D341Med (cell line): ENCODE measurements at regions not wholly inside any gene's neighbourhood (a gene's known extent, or its start where the extent isn't known, plus 50 kb on each side); places are given as distances from the start of the nearest gene placed in this dataset.

Source experiments
- DNase-seq: peaks from one replicate; pipeline ENCODE4 v3.0.0; 2012; ENCODE audit warnings: low spot score

- DNase-seq = no peak
Measured at GRCh38 chr1:185645686-185646085, 88.5 kb upstream of the HMCN1 start.

- no peak for DNase-seq
Measured at GRCh38 chr1:185645162-185645640, 89.0 kb upstream of the HMCN1 start.

DNA sequence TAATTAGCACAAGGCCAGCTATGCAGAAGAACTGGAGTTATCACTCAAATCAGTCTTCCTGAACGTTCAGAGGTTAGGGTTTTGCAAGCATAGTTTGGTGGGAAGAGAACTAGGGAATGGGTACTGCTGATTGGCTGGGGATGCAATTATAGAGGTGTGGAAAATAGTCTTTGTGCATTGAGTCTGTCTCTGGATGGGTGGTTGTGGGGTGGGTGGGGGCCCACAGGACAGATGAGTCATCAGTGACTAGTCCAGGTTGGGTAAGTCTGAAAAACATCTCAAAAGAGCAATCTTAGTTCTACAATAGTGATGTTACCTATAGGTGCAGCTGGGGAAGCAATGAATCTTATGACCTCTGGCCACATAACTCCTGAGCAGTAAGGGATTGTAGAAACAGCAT lies 89.7 kb upstream of the HMCN1 start:
- no peak for DNase-seq

DNA sequence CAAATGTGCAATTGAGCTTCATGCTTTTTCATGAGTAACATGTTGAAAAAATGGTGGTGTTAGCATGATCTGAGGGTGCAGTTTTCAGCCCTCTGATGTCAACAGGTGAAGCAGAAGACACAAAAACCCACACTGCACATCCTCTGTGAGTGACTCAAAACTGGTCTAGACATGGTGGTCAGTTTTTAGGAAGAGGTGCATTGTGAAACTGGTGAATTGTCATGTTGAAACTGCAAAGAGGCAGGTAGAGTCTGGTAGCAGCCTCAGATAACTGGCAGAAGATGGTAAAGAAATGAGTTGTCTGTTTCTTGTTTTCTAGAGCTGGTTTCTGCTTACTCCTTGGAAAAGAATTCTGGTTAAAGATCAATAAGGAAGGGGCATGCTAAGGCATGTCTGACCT lies 97.3 kb upstream of the HMCN1 start:
- DNase-seq = no peak

DNA sequence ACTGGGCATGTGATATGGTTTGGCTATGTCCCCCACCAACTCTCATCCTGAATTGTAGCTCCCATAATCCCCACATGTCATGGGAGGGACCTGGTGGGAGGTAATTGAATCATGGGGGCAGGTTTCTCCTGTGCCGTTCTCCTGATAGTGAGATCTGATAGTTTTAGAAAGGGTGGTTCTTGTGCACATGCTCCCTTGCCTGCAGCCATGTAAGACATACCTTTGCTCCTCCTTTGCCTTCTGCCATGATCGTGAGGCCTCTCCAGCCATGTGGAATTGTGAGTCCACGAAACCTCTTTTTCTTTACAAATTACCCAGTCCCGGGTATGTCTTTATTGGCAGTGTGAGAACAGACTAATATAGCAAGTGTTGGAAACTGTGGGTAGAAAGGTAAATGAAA lies 99.5 kb upstream of the HMCN1 start:
- DNase-seq = no peak

- no peak for DNase-seq
Measured at GRCh38 chr1:185632659-185633423, 101.3 kb upstream of the HMCN1 start.

DNA sequence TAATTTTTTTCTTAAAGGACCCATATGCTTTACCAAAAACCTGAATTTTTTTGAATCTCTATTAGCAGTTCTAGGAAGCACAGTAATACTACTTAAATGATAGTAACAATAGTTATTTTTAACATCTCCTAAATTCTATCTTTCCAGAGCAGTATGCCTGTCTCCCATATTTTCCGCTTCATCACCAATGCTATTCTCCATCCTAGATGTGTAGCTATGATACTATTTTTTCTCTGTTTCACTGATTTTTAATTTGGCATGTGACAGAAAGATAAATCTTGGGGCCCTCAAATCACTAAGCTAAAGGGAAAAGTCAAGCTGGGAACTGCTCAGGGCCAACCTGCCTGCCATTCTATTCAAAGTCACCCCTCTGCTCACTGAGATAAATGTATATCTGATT lies 102.3 kb upstream of the HMCN1 start:
- no peak for DNase-seq

- no peak for DNase-seq
Measured at GRCh38 chr1:185627761-185628501, 106.3 kb upstream of the HMCN1 start.

GRCh38 chr1:185627171-185627570 lies 107.0 kb upstream of the HMCN1 start:
- no peak for DNase-seq

GRCh38 chr1:185626344-185626743 lies 107.8 kb upstream of the HMCN1 start:
- DNase-seq = no peak

- no peak for DNase-seq
Measured at GRCh38 chr1:185610954-185611353, 123.2 kb upstream of the HMCN1 start.

GRCh38 chr1:185608177-185608576 lies 126.0 kb upstream of the HMCN1 start:
- no peak for DNase-seq

- no peak for DNase-seq
Measured at GRCh38 chr1:185603158-185603557, 131.0 kb upstream of the HMCN1 start.

- no peak for DNase-seq
Measured at GRCh38 chr1:185601189-185601588, 133.0 kb upstream of the HMCN1 start.

GRCh38 chr1:185600641-185601040 lies 133.6 kb upstream of the HMCN1 start:
- DNase-seq = no peak

- DNase-seq = no peak
Measured at GRCh38 chr1:185598332-185598731, 135.9 kb upstream of the HMCN1 start.

- DNase-seq = peak; percentile 73
Measured at GRCh38 chr1:185595835-185596667, 138.1 kb upstream of the HMCN1 start.

DNA sequence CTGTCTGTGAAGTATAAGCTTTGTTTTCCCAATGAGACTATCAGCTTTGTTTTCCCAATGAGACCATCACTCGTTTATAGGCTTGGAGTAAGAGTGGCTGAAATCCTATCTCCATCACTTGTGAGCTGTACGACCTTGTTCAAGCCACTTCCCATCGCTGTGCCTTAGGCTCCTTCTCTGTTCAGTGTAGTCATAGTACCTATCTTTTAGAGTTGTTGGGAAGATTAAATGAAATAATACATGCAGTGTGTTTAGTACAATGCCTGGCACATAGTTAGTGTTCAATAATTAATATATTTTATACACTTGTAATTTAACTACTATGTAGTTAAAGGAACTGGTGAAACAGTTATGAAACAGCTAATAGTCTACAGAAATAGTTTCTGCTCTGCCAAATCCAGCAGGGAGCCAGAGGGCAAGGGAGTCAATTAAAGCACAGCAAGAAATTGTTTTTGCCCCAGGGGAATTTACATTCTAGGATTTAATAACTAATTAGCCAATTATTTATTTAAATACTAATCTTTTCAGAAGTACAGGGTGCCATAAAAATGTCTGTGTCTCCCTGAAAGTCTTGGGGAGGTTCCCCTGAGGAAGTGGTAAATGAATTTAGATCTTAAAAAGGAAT lies 139.3 kb upstream of the HMCN1 start:
- no peak for DNase-seq

- DNase-seq = no peak
Measured at GRCh38 chr1:185593271-185593670, 140.9 kb upstream of the HMCN1 start.

DNA sequence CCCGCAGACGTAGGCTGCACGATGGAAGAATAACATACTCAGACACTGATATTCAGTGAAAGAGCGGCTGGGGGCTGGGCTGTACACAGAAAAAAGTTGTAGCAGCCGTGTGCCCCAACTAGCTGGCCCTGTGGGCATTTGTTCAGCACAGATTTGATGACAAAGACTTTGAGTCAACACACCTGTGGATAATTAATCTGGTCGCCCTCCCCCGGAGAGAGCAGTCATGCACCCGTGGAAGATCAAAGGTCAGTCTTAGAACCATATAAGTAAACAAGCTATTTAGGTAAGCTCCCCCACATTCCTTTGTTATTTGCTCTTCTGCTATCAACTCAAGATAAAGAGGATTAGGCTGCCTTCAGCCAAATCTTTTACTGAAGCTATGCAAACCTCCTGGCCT lies 148.4 kb upstream of the HMCN1 start:
- no peak for DNase-seq

DNA sequence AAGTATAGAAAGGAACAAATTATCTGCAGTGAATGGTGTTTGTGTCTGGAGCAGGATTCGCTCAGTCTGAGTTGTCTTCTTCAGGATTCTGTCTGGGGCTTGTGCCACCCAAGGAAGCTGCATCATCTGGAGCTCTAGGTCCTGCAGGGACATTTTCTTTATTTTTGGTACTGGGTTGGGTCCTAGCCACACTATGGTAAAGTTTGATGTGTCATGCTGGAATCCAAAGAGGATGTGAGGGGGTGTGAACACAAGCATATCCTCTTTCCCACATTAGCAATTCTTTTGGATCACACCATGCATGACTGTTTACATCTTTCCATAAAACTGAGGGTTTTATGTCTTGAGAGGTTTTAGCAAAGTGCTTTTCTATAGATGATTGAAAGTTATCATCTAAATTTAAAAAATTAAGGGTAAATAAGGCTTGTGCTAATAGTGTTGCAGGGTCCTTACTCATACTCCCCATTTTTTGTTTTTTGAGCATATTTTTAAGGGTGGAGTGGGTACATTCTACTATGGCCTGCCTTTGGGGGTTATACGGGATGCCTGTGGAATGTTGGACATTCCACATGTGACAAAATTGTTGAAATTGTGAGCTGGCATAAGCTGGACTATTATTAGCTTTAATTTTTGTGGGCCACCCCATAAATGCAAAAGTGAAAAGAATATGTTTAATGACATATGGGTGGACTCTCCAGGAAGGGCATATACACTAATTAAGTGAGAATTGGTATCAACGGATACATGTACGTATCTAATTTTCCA lies 152.0 kb upstream of the HMCN1 start:
- DNase-seq = no peak
